Pancreas (tissue), 10 donors: ENCODE measurements at regions not wholly inside any gene's neighbourhood (a gene's known extent, or its start where the extent isn't known, plus 50 kb on each side); places are given as distances from the start of the nearest gene placed in this dataset.

Experiments
- ATAC-seq, 4 donors: fragments of 200-7000 bp; cut with Tn5 transposase; one replicate each; pipeline versions ENCODE4 v1.8.0 to v1.9.1; 2020; ENCODE audit warnings: mild to moderate bottlenecking in 4 of 4, moderate library complexity in 4 of 4
- DNase-seq, 6 donors: peaks; one replicate each; pipeline ENCODE4 v3.0.0-alpha.2; 2020
- FAIRE-seq: peaks from 2 replicates; lab custom pipeline; 2012; peaks lifted over from hg19 to GRCh38; lab: Jason Lieb, UNC
- H3K27ac ChIP-seq, 4 donors: fragments of 200-600 bp; sonication (generic); 1 replicate in 3 of 4; 2 replicates in 1 of 4; pipeline versions ENCODE4 v1.5.0 to v1.8.0; 2020
- H3K27me3 ChIP-seq, 4 donors: fragments of 200-600 bp; one replicate each; pipeline ENCODE4 v1.8.0; 2021
- H3K36me3 ChIP-seq, 3 donors: fragments of 200-600 bp; sonication (generic) in 1 of 3; one replicate each; pipeline versions ENCODE4 v1.5.0 to v1.8.0; 2020 to 2021
- H3K4me1 ChIP-seq, 3 donors: fragments of 200-600 bp; one replicate each; pipeline ENCODE4 v1.8.0; 2021
- H3K4me3 ChIP-seq, 4 donors: fragments of 200-600 bp; sonication (generic) in 2 of 4; one replicate each; pipeline versions ENCODE4 v1.5.0 to v1.8.0; 2020 to 2021
- H3K9me3 ChIP-seq, 4 donors: fragments of 200-600 bp; one replicate each; pipeline ENCODE4 v1.8.0; 2021
- WGBS, 2 donors: extraction: QIAGEN DNeasy Blood & Tissue Kit; methylation state at CpG; one replicate each; pipeline ENCODE4 v1.1.7; 2013; 5-methylcytosine and 5-hydroxymethylcytosine counted together
- intact Hi-C, 3 donors: fragments of 100-400 bp; cut with DNase I; formaldehyde crosslinking; loops; one replicate each; pipeline versions ENCODE4 v1.11.1 to v1.14.2; 2022
- TF ChIP-seq, protein P1 (sequence below), 4 donors: fragments of 200-600 bp; sonication (generic) in 3 of 4; IDR thresholded peaks; one replicate each; pipeline versions ENCODE4 v1.5.0 to v1.8.0; 2021; ENCODE audit warnings: antibody characterized with exemption in 4 of 4
- donor health status: healthy with polysubstance abuse.
- donor health status: DM: no; HTN: no; CAD: no; lungs with moderate emphysema.
- donor health status: DM: no; HTN: no; CAD: no.
- donor health status: control.
- donor health status: control.
- donor health status: Bipolar disorder and iron deficiency.
- donor health status: DM: yes; HTN: yes; CAD: no.
- donor health status: DM: no; HTN: no; CAD: no.
- donor health status: DM: no; HTN: no; CAD: no.
- donor health status: DM: yes; HTN: yes; CAD: no.

DNA sequence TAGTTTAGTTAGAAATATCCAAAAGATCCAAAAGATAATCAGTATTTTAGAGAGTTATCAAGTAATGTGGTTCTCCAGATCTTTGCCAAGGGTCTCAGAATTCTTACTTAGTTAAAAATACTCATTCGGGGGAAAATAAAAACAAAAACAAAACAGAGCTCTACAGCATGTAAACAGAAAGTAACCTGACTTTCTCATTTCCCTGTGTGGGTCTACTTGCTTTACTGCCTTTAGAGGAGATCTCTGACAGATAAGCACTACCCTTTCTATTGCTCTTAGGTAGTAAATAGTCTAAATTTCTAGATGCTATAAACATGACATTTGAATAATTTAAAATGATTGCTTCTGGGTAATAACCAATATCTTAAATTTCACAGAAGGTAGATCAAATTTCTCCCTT, 371.8 kb downstream of the RPL10L start:
- ATAC-seq = no peak
- intact Hi-C loops = no loop called here

DNA sequence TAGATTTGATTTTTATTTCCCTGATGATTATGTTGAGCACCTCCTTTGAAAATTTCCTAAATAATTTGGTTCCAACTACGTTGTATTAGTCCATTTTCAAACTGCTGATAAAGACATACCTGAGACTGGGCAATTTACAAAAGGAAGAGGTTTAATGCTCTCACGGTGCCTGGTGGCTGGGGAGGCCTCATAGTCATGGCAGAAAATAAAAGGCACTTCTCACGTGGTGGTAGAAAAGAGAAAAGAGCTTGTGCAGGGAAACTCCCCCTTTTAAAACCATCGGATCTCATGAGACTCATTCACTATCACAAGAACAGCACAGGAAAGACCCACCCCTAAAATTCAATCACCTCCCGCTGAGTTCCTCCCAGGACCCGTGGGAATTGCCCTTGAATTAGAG, 372.3 kb downstream of the RPL10L start:
- H3K27ac ChIP-seq = no peak overlapping the region
- no peak overlapping the region for H3K4me3 ChIP-seq
- ATAC-seq = no peak
- no peaks in the 10 kb centered on the region for H3K27me3 ChIP-seq
- H3K36me3 ChIP-seq = no peaks in the 10 kb centered on the region
- no peaks in the 10 kb centered on the region for H3K4me1 ChIP-seq
- intact Hi-C loops = no loop called here
- no peak for DNase-seq
- FAIRE-seq = no peak
- H3K9me3 ChIP-seq = no peaks in the 10 kb centered on the region
- TF ChIP-seq, protein P1, sequence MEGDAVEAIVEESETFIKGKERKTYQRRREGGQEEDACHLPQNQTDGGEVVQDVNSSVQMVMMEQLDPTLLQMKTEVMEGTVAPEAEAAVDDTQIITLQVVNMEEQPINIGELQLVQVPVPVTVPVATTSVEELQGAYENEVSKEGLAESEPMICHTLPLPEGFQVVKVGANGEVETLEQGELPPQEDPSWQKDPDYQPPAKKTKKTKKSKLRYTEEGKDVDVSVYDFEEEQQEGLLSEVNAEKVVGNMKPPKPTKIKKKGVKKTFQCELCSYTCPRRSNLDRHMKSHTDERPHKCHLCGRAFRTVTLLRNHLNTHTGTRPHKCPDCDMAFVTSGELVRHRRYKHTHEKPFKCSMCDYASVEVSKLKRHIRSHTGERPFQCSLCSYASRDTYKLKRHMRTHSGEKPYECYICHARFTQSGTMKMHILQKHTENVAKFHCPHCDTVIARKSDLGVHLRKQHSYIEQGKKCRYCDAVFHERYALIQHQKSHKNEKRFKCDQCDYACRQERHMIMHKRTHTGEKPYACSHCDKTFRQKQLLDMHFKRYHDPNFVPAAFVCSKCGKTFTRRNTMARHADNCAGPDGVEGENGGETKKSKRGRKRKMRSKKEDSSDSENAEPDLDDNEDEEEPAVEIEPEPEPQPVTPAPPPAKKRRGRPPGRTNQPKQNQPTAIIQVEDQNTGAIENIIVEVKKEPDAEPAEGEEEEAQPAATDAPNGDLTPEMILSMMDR (IDR thresholded peaks at IDR 0.05) = no peak
- 39 to 53% methylated on average over 6 of the region's 6 CpGs for WGBS, 2 donors

More for the DNA sequence above, 371.8 kb downstream of the RPL10L start:
- Histone ChIP-seq H3K4me1 (no peaks in the 10 kb centered on the region), H3K9me3 (no peaks in the 10 kb centered on the region), H3K27ac (no peak overlapping the region), H3K27me3 (no peaks in the 10 kb centered on the region), H3K36me3 (no peaks in the 10 kb centered on the region), H3K4me3 (no peak overlapping the region)
- DNase-seq (no peak), FAIRE-seq (no peak)
- WGBS, 2 donors = 49 to 63% methylated on average over 1 of the region's 1 CpG
- TF ChIP-seq, protein P1 (IDR thresholded peaks at IDR 0.05) = no peak

DNA sequence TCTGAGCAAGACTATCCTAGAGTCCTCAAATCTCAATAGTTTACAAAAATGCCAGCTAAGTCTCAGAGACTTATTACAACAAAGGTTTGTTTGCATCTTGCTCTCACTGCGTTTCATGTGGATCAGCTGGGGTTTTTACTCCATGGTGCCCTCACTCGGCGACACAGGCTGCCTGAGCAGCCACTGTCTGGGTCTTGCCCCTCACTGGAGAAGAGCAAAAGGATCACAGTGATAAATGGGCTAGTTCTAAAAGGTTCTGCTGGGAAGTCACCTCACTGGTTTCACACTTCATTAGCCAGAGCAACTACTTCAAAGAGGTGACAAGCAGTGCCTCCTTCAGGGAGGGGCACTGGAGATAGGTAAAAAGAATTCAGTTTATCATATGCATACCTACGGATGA, 392.0 kb downstream of the RPL10L start:
- ATAC-seq = no peak
- intact Hi-C loops = no loop called here
- Histone ChIP-seq H3K27me3 (no peaks in the 10 kb centered on the region), H3K4me3 (no peak overlapping the region), H3K4me1 (no peaks in the 10 kb centered on the region), H3K9me3 (no peaks in the 10 kb centered on the region), H3K36me3 (no peaks in the 10 kb centered on the region), H3K27ac (no peak overlapping the region)
- no peak for FAIRE-seq
- TF ChIP-seq, protein P1 (IDR thresholded peaks at IDR 0.05) = no peak
- peak in 1 of 6 donors; percentile 26 for DNase-seq
- WGBS, 2 donors = 21% methylated on average over 4 of the region's 4 CpGs

DNA sequence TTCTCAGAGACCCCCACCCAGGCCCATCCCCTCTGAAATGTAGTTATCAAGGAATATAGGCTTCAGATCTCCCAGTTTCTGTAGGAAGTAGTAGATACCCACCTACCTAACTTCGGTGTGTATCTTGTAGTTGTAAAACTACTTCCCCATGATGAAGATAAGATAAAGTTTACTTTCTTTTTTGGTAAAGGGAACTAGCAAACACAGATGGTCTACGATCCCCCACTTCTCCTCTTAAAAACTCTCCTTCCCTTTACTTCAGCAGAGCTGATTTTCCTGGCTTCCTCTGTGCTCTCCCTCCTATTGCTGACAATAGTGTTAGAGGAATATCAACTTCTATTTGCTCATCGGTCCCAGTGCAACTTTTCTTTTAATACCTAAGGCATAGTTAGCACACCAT, 395.2 kb downstream of the RPL10L start:
- DNase-seq = no peak
- no peak overlapping the region for H3K4me3 ChIP-seq
- no peaks in the 10 kb centered on the region for H3K4me1 ChIP-seq
- no peak for ATAC-seq
- TF ChIP-seq, protein P1 (IDR thresholded peaks at IDR 0.05) = no peak
- H3K36me3 ChIP-seq = no peaks in the 10 kb centered on the region
- 36 to 43% methylated on average over 3 of the region's 3 CpGs for WGBS, 2 donors
- intact Hi-C loops = no loop called here
- no peak overlapping the region for H3K27ac ChIP-seq
- no peaks in the 10 kb centered on the region for H3K27me3 ChIP-seq
- no peaks in the 10 kb centered on the region for H3K9me3 ChIP-seq
- no peak for FAIRE-seq

DNA sequence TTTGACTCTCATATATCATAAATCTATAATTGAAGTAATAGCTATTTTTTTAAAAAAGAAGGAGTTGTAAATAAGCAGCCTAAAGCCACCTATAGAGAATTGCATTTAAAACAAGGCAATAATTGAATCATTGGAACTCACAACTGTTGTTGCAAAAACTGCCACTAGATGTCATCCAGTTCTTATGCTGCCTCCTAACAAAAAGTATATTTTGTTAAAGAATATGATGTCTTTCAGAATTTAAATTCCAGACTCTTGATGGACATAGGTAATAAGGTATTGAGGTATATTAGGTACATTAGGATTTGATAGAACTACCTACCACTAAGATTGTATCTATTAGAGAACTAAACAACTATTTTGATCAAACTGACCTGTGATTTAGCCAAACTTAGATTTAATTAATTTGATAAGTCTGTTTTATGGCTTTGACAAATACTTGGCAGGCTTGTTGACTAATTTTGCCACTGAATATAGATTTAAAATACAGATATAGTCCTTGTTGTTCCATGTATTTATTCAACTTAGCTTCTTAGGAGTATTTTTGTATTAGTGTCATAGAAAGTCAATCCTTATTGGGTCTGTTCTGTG, 401.4 kb downstream of the RPL10L start:
- no peak for ATAC-seq
- DNase-seq = no peak
- no peak overlapping the region for H3K4me3 ChIP-seq

More for the DNA sequence above, 401.4 kb downstream of the RPL10L start:
- TF ChIP-seq, protein P1 (IDR thresholded peaks at IDR 0.05) = peak in 3 of 4 donors; percentile 30 to 44 (median 33)
- no peaks in the 10 kb centered on the region for H3K27me3 ChIP-seq
- no peaks in the 10 kb centered on the region for H3K9me3 ChIP-seq
- H3K27ac ChIP-seq = no peak overlapping the region
- intact Hi-C loops = no loop called here
- no peaks in the 10 kb centered on the region for H3K36me3 ChIP-seq
- FAIRE-seq = peak; percentile 37
- H3K4me1 ChIP-seq = no peaks in the 10 kb centered on the region
